HPDE6-E6E7 (cell line): ENCODE measurements at regions not wholly inside any gene's neighbourhood (a gene's known extent, or its start where the extent isn't known, plus 50 kb on each side); places are given as distances from the start of the nearest gene placed in this dataset.

Source experiments
- DNase-seq: peaks from one replicate; pipeline ENCODE4 v3.0.0; 2011; ENCODE audit warnings: missing footprints; ENCODE audit errors: extremely low spot score

GRCh38 chr3:76345878-76346277, 560.5 kb upstream of the ZNF717 start:
- no peak for DNase-seq

- no peak for DNase-seq
These were observed 561.3 kb upstream of the ZNF717 start for GRCh38 chr3:76346690-76347089.

- DNase-seq = no peak
These were observed 564.5 kb upstream of the ZNF717 start for GRCh38 chr3:76349715-76350480.

GRCh38 chr3:76352051-76352450, 566.7 kb upstream of the ZNF717 start:
- no peak for DNase-seq

GRCh38 chr3:76352511-76353284, 567.3 kb upstream of the ZNF717 start:
- no peak for DNase-seq

DNA sequence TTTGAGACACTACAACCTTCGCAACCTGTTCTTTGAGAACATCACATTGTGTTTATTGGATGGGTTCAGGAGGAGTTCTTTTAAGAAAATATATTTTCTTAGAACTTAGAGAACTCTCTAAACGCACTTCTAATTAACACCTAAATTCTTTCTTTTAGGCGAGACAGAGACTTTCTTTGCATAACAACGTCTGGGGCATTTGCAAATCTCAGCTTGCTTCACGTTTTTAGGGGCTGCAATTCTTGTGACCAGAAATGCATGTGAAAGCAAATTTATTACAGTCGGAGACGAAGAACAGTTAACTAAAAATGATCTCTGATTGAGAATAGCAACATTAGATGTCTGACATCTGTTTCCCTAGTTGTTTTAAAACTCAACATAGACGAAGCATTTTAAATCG, 568.3 kb upstream of the ZNF717 start:
- DNase-seq = no peak

DNA sequence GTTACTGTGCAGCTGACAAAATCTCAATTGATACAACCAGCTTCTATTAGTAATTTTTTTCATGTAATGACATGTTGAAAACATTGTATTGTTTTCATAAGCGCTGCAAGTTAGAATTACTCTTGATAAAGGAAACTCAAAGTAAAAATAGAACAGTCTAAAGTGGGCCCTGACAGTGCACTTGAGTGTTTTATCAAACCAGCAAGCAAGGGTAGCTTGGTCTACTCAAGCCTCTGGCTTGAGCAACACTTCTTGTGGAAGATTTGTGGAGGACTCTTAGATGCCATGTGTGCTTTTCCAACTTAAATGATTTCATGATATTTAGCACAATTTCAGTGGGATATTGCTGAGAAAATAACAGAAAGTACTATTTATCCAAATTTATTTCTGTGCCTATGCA, 575.7 kb upstream of the ZNF717 start:
- no peak for DNase-seq

- DNase-seq = no peak
These were observed 577.3 kb upstream of the ZNF717 start for GRCh38 chr3:76362643-76363042.

DNA sequence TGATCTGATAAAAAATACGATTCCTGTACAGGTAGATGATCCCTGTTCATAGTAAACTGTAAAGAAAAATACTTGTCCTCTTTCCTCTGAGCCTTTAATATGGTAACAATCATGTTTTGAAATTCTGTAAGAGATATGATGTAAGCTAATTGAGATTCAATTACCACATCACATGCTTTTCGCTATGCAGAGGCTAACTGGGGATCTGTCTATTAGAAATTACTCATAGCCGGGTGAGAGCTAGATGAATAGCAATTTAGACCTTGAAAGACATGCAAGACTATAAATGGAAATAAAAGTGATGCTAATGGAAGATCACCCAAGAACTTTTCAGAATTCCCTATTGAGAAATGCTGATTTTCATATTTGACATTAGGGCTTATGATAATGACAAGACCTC, 579.9 kb upstream of the ZNF717 start:
- no peak for DNase-seq

- DNase-seq = no peak
These were observed 581.9 kb upstream of the ZNF717 start for GRCh38 chr3:76367281-76367680.

DNA sequence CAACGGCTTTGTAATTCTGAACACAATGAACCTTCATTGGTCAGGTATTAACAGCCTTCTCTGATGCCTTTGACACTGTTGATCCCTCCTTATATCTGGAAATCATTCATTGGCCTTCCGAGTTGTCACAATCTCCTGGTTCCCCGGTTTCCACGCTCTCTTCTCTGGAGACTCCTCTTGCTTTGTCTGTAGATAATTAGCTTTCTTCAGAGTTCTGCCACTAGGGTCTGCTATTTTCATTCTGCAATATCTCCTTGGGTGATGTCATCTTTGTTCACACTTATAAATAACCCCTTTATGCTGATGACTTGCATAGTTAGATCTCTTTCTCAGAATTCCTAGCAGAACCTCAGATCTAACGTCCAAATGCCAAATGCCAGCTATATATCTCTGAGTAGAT, 583.8 kb upstream of the ZNF717 start:
- DNase-seq = peak; percentile 0

DNA sequence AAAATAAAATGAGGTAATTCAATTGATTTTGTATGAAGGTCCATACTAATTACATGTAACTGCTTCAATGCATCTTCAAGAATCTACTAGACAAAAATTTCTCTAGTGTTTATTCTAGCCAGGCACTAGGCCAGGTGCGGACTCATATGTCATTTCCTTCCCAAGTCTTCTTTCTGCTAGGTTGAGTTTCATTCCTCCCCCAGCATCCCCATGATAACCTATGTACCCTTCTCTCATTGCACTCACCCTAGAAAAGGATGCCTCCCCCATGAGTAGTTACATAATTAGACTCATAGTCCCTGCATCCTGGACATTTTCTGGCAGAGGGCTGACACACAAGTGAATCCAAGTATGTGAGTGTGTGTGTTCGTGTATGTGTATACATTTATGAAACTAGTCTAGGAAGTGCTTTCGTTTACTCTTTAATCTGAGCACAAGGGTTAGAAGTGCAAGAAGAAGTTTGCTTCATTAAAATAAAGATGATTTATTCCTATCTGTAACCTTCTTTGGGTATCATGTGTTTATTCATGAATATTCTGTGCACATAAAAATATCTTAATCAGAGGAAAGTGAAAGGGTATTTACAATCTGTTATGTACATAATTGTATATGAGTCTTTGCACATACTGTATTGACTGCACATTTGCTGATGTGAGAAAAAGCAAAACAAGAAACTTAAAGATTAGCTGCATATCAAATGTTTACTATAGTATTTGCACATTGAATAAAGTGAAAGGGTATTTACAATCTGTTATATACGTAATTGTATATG, 585.6 kb upstream of the ZNF717 start:
- DNase-seq = no peak

DNA sequence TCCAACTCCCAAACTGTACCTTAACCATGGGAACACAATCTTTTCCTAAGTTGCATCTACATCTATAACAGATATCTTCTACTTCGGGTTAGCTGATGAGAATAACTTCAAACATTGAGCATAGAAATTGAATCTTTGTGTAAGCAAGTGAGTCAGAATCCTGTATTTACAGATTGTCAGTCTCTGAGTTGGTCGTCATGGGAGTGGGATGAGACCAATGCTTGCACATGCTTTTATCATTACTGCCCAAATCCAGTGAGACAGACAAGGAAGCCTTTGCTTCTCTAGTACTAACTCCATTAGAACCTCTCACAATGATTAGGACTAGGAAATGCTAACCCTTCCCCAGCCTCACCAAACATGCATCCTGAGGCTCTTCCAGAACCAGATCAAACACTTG, 587.1 kb upstream of the ZNF717 start:
- no peak for DNase-seq

- DNase-seq = no peak
These were observed 591.7 kb upstream of the ZNF717 start for GRCh38 chr3:76377074-76377473.

- DNase-seq = no peak
These were observed 593.4 kb upstream of the ZNF717 start for GRCh38 chr3:76378789-76379188.

DNA sequence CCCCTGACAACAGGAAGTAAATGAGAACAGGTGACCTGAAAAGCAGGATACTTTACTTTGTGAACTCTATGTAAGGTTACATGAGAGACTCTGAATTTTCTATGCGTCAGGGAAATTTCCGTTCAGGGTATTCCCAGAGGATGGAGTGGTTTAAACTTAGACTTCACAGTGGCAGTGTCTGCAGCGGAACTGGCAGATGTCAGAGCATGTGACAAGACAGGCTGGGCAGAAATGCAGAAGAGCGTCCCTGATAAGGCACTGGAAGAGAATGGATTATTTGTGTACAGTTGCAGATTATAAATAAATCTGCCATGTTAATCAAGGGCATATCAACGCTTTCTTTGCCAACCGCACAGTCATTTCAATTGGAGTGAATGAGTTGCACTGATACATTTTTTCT, 598.4 kb upstream of the ZNF717 start:
- DNase-seq = no peak

- no peak for DNase-seq
These were observed 601.7 kb upstream of the ZNF717 start for GRCh38 chr3:76387000-76387399.

DNA sequence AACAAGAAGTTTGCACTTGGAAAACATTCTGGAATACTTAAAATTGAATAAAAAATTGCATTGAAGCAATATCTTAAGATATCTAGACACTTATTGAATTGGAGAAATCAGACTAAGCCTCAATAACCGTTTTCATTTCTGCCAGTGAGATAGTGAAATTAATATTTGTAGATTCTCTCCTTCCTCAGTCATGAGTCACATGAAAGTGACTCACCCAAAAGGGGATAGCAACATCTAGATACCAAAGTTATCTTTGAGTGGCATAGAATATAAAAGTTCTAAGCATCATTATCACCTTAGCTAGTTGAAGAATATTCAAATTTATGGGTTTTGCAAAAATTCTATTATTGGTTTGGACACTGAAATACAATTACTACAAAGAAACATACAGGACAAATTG, 614.8 kb upstream of the ZNF717 start:
- DNase-seq = no peak

DNA sequence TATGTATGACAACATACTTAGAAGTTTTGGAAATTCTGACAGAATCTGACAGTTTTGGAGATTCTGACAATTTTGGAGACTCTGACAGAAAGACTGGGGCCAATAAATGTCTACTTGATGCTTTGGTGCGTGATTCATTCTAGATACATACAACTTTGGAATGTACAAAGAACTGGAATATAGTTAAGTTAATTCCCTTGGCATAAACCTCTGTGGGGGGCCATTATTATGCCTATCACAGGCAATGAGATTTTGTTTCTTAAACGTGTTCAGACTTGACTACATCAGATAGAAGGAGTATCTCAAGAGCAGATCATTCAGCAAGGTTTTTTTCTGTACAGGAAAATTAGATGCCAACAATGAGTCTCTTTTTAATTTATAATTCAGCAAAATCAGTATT, 617.6 kb upstream of the ZNF717 start:
- DNase-seq = no peak

GRCh38 chr3:76403556-76403955, 618.2 kb upstream of the ZNF717 start:
- no peak for DNase-seq

DNA sequence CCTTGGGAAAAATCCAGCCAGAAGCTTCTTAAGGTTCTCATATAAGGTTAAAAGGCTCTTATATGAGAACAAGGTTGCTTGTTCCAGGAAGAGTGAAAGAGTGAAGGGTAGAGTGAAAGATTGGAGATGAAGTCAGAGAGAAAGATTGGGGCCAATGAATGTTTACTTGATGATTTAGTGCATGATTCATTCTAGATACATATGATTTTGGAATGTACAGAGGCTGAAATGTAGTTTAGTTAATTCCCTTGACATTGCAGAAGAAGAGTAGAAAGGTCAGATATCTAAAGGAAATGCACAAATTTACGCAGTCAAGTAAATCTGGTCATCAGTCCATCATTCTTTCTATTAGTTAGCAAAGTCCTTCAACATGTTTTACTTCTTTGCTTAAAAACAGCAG, 619.8 kb upstream of the ZNF717 start:
- DNase-seq = no peak

DNA sequence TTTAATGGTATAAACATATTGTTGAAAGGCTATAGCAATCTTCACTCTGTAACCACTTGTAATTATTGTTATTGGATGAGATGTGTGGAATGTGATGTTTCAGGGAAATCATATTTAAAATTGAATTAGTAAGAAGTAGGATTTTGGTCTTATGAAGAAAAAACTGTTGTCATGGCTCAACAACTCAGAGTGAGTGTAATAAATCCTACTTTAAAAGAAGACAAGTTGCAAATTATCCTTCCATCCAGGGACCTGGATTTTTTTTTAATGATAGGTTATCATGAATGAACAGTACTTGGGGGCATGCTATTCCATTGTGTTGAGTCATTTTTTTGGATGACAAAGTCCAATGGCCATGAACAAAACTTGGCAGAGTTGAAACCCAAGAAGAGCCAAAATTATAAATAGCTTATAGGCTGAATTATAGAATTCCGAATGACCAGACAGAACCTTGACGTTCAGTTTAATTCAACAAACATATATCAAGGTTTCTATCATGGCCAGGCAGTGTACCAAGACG, 625.5 kb upstream of the ZNF717 start:
- DNase-seq = no peak
